UCSD-AML1 (cell line): ENCODE measurements at regions not wholly inside any gene's neighbourhood (a gene's known extent, or its start where the extent isn't known, plus 50 kb on each side); places are given as distances from the start of the nearest gene placed in this dataset.

Experiments used
- DNase-seq: peaks from one replicate; lab custom pipeline; 2025; ENCODE audit not compliant: unreplicated experiment; lab: John Stamatoyannopoulos, UW

DNA sequence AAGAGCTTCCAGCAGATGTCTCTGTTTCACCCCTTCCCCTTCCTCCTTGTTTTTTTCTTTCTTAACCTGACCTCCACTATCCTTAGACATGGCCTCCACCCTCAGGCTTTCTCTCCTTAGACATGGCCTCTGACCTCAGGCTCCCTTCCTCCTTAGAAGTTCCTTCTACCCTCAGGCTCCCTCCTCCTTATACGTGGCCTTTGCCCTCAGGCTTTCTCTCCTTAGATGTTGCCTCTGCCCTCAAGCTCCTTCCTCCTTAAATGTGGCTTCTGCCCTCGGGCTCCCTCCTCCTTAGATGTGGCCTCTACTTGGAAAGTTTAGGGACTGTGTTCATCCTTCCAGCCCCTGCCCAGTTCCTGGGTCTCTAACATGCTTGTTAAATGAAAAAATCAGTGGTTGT lies 180.4 kb upstream of the S1PR3 start:
- no peak for DNase-seq

DNA sequence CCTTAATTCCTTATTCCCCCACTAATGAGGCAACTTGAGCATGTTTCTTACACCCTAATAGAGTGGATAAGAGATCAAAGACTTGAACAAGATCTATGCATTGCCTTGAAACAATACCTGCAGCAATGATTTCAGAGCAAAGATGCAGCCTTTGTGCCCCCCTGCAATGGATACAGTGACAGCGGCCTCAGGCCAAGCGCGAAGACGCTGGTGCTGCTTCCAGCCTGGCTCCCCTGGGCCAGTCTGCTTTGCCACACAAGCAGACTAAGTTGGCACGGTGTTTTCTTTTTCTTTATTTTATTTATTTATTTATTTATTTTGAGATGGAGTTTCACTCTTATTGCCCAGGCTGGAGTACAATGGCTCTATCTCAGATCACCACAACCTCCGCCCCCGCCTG lies 179.8 kb upstream of the S1PR3 start:
- no peak for DNase-seq

DNA sequence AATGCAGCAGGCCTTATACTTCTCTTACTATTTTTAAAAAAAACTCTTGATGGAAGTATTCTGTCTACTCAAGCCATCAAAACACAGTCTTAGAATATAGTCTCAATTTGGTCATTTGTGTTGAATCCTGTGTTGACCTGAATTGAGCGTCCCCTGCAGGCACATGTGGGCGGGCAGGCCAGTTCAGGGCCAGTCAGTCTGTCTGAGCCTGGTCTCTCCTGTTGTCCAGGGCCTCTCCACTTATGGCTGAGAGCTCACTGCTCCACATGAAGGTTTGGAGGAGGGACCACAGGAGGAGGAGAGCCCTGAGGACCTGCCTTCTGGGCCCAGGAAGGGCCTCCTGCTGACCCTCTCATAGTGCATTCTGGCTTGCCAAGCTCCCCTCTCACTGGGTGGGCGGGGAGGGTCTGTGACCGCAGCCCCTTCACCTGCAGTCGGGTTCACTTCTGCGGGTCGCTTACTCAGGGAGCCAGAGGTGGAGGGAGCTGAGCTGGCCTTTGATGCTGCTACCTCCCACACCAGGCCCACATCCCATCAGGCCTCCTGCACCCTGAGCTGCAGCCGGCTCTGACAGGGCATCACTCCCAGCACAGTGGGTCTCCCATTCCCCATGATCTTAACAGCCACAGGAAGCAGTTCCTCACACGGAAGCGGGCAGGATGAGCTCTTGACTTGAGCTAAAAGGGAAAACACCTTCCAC lies 178.2 kb upstream of the S1PR3 start:
- DNase-seq = no peak

DNA sequence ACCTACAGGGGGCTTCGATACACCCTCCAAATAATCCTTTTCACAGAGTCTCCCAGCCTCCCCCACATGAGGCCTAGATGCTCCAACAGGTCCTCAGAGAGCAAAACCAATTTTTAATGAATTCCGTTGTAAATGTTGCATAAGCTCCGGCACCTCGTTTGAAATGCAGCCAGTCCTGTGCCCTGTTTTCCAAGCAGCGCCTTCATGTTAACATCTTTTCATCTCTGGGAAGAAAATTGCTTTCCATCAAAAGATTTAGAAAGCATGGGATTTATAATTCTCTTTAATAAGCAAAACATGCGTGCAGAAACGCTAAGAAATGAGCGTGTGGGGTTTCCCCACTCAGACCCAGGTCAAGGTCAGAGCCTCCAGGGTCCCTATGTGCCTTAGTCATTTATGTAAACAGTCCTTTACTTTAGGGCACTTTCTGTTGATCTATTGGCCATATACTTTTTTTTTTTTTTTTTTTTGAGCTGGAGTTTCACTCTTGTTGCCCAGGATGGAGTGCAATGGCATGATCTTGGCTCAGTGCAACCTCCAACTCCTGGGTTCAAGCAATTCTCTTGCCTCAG lies 177.5 kb upstream of the S1PR3 start:
- no peak for DNase-seq

DNA sequence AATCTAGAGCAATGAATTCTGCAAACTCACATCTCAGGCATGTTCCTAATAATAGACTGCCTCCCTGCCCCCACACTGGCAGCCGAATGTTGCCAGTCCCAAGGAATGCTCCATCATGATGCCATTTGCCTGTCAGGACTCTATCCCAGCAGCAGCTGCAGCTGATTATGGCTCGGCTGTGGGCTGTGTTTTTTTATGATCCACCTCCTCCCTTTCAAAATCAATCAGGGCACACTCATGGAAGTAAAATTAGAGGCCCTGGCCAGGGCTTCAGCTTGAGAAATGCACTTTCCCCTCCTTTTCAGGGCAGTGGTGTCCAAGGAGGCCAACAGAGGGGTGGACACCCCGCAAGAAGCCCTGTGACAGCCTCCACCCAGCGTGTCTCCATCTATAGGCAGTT lies 176.7 kb upstream of the S1PR3 start:
- no peak for DNase-seq

DNA sequence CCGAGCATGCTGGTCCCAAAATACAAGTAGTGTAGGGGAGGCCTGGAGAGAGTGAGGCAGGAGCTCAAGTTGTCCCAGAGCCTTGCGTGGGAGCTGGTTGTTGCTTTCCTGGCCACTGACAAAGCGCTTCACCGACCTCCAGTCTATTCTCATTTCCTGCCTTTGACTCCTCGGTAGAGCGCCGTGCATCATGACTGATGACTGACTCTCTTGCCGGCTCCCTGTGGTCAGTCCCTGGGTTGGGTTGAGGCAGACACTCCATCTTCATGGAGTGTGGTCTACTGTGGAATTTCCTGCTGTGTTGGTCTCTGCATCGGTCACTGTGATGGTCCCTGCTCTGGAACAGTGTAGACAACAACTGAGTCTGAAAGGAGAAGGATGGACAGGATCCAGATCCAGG lies 175.1 kb upstream of the S1PR3 start:
- no peak for DNase-seq

DNA sequence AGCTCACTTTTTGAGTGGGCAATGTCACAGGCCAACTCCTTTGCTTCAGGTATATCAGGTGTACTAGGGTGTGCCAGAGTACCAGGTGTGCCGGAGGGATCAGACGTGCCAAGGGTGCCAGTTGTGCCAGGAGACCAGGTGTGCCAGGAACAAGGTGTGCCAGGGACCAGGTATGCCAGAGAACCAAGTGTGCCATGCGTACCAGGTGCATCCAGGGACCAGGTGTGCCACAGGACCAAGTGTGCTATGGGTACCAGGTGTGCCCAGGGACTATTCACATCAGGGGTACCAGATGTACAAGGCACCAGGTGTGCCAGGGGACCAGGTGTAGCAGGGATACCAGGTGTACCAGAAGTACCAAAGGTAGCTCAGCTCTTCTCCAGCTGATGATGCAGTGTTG lies 174.7 kb upstream of the S1PR3 start:
- DNase-seq = no peak

DNA sequence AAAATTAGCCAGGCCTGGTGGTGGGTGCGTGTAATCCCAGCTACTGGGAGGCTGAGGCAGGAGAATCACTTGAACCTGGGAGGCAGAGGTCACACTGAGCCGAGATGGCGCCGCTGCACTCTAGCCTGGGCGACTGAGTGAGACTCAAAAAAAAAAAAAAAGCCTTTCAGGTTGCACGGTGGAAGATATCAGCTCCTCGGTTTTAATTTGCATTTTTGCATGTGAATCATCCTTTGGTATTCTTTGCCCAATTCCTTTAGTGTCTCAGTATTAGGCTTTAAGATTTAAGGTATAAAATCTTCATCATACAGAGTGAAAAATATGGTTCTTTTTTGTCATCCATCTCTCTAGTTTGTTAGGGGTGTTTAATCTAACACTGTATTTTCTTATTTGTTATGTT lies 173.6 kb upstream of the S1PR3 start:
- DNase-seq = no peak

DNA sequence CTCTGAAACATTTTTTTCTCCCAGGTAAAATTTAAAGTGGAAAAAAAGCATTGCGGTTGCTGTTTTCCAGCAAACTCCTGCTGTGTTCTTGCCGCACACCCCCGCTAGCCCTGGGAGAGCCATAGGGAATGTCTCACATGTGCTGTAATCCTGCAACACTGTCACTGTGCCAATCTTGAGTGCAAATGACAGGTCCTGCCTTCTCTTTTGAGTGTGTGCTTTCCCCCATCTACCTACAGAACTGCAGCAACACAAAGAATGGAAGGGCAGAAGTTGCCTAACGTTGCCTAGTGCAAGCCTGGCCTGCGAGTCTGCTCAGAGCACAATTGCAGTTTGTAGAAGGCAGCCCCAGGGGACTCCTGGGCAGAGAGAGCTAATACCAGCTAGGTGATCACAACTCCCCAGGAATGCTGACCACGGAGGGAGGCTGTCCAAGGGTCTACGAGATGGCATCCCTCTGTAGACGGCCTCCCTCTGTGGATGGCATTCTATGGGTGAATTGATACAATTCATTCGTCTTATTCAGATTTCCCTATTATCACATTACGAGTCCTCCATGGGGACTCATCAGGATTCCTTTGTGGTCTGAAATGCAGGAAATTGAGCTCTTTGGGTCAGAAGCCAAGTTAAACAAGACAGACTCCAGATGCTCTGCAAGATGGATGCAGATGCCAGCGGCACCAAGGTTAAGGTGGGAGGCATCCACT lies 172.6 kb upstream of the S1PR3 start:
- DNase-seq = no peak

DNA sequence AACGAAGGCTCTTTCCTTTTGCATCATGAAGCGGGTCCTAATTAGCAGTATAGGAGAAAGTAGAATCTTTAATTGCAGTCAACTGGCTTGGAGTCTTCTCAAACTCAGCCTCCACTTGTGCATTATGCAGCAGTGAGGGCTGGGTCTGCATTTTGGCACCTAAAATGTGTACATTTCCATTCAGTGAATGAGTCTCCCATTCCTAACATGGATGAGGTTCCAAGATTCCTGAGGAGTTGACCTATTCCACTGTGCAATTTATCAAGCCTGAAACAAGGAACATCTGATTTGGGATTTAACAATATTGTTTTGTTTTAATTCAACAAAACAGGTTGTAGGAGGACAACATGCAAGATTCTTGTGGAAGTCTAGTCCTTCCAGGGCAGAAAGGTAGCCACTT lies 171.8 kb upstream of the S1PR3 start:
- no peak for DNase-seq

DNA sequence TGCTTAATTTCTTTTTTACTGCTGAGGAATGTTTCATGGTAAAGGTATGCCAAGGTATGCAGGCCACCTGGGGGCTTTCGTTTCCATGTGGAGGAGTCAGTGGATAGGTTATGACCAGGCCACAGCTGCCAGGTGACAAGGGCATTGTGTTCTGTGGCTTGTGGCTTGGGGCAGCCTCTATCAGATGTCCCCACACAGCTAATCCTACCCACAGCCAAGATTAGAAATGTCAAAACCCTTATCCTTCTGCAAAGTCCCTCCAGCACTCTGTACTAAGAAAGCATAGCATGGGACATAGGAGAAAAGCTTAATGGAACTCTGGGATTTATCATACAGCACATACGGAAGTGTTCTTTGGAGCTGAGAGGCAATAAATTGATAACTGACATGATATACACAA lies 171.2 kb upstream of the S1PR3 start:
- DNase-seq = no peak

DNA sequence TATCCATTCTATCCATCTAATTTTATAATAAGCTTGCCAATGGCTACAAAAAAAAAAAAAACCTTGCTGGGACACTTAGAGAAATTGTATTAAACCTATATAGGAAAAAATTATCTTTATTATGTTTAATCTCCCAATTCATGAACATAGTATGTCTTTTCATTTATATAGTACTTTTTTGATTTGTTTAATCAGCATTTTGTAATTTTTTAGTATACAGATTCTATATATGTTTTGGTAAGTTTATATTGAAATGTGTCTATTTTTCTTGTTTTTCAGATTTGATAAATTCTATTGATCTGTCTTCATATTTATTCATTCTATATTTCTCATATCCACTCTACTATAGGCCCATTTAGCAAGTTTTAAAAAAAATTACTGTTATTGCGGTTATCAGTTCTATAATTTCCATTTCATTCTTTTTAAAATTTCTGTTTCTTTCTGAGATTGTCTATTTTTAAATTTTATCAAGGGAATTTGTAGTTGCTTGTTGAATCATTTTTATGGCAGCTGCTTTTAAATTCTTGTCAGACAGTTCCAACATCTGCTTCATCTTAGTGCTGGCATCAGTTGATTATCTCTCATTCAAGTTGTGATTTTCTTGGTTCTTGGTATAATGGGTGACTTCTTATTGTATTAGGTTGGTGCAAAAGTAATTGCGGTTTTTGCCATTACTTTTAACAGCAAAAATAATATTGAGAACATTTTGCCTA lies 170.1 kb upstream of the S1PR3 start:
- DNase-seq = no peak

DNA sequence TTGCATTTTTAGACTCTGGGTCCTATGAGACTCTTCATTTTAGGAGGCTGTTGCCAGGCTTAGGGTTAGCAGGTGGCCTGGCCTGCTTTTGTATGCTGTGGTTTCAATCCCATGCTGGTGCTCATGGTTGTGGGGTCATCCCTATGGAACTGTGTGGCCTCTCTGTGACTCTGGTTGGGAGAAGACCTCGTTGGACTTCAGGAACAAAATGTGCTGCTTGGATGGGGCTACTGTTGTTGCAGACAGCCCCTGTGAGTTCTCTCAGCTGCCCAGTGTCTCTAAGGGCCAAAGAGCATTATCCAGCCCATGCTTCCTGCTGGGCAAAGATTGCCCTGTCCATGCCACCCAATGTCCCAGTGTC lies 169.5 kb upstream of the S1PR3 start:
- no peak for DNase-seq

DNA sequence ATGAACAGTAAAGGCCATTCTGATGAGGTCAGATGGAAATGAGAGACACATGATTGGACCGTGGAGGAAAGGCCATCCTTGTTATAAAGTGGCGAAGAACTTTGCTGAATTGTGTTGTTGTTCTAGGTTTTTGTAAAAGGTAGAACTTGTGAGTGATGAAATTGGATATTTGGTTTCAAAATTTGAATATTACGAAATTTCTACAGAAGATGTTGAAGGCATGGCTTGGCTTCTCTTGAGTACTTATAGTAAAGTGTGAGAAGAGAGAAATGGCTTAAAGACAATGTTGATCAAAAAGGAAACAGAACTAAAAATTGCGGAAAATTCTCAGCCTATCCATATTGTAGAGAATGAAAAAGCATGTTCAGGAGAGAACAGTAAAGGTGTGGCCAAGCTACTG lies 166.6 kb upstream of the S1PR3 start:
- DNase-seq = no peak

DNA sequence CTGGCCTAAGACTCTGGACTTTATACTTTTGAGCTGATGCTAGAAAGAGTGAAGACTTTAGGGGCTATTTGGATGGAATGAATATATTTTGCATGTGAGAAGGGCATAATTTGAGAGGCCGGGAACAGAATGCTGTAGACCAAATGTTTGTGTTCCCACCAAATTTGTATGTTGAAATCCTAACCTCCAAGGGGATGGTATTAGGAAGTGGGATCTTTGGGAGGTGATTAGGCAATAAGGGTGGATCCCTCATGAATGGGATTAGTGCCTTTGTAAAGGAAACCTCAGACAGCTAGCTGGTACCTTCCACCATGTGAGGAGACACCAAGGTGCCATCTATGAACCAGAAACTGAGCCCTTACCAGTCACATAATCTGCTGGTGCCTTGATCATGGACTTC lies 165.1 kb upstream of the S1PR3 start:
- no peak for DNase-seq

DNA sequence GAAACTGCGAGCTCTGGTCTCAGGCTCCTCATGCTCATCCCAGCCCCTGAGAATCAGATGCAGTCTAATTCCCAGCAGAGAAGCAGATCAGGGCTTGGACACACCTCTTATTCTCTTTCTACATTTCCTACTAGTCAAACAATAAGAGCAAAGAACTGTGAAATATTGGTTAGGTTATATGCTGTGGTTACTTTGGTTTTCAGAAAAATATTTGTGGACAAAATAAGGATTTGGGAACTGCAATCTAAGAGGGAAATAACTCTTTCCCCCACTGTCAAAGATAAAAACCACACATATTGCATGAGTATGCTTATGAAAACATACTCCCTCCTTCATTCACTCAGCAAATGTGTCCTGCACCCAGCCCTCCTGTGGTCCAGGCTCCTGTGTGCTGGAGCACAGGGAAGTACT lies 164.5 kb upstream of the S1PR3 start:
- no peak for DNase-seq

DNA sequence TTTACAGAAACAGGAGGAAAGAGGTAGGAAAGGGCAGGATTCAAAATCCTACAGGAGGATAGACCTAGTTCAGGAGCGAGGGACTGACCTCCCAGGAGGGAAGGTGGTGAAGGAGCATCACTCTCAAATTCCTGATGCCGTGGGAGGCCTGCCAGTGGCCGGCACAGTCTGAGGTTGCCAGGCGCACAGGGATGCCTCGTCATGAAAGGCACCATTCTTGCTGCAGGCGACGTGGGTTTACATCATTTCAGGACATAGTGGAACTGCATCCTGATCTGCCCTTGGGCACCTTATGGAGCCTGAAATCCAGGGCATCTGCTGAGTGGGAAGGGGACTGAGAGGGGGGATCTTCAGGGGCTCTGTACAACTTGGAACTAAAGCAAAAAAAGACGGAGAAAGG lies 163.2 kb upstream of the S1PR3 start:
- no peak for DNase-seq

DNA sequence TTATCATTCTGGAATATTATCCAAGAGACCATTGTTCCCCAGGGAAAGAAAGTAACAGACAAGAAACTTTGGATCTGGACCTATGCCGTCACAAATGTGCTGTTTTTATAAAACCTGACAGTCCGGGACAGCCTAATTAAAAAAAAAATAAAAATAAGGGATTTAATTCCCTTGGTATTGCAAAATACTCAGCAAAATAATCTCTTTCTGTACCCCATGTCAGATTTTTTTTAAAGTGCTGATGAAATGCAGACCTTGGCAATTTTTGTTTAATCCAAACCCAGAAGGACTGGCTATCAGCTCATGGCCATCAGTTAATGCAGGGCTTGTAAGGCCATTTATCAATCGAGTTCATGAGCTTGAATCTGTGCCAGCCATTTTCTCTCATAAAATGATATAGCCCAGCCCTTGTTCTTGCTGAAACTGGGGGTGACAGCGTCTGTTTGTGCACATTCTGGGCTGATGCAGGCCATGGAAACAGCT lies 162.7 kb upstream of the S1PR3 start:
- DNase-seq = no peak

DNA sequence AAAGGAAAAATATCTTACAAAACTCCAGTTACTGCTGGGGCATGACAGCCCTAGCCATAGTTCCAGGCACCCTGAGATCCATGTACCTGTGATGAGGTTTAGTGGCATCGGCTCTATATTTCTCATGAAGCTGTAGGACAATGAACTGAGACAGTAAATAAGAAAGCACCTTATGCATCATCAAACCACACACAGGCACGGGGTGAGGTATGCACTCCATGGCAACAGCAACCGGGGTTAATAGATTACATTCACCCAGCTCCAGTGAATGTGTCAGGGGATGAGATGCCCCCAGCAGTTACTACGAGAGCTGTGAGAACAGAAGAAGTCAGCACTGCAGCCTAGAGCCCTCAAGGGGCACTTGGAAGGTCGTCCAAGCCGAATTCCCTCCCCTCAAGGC lies 162.0 kb upstream of the S1PR3 start:
- no peak for DNase-seq

DNA sequence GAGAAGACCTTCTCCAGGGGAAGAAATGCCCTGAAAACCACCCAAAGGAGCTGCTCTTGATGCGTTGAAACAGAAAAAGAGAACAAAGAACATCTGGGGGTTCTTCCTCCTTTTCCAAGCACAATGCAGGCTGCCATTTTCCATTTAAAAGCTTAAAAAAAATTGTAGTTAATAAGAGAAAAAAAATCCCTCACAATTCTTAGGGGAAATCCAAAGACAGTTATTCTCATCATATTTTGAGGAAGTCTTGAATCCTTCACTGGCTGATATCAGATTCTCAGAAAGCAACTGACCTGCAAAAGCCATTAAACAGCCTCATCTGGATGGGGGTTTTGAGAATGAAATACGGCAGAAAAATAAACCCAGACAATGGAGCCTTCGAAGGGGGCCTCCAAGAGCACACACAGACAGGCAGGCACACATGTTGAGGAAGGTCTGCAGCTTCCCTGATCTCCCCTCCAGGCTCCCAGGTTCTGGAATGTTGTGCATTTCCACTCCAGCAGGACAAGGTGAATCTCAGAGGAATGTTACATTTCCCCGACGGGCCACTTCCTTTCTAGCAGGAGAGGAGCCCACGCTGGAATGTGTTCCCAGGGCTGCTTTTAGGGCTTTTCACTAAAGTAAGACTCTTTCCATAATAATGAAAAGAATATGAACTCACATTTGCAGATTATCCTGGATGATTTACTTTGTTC lies 159.4 kb upstream of the S1PR3 start:
- DNase-seq = no peak

DNA sequence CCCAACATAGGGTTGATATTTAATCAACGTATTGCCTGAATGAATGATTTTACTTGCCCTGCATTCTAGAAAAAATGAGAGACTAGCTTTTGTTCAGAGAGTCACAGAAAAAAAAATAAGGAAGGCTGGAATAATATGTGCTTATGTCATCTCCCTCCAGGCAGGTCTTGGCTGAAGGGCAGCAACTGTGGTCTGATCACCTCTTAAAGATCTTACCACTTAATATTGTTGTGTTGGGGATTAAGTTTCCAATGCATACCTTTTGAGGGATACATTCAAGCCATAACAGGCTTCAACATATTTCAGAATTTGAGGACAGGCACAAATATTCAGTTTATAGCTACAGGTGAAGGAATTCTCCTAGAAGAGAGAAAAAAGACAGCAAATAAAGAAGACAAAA lies 157.3 kb upstream of the S1PR3 start:
- no peak for DNase-seq
